NB4 (cell line): ENCODE measurements at regions not wholly inside any gene's neighbourhood (a gene's known extent, or its start where the extent isn't known, plus 50 kb on each side); places are given as distances from the start of the nearest gene placed in this dataset.
A peak's percentile ranks its signal among the peaks of the same experiment; 100 is the strongest.

Experiments used
- CTCF ChIP-seq: IDR thresholded peaks from one replicate; pipeline ENCODE4 v1.5.1; 2012; ENCODE audit warnings: low read depth, low read length
- MAX ChIP-seq: IDR thresholded peaks from 2 replicates; pipeline ENCODE4 v1.6.1; 2011; ENCODE audit warnings: low read depth, low read length
- MYC ChIP-seq: IDR thresholded peaks from 2 replicates; pipeline ENCODE4 v1.6.1; 2011; ENCODE audit warnings: low read depth, low read length
- POLR2A ChIP-seq: IDR thresholded peaks from 2 replicates; pipeline ENCODE4 v1.6.1; 2011; ENCODE audit warnings: mild to moderate bottlenecking; ENCODE audit not compliant: insufficient read length; ENCODE audit errors: extremely low read depth

GRCh38 chrX:34300871-34301270, 168.8 kb upstream of the FAM47A start:
- TF ChIP-seq CTCF (peak; percentile 38), POLR2A (no peak), MAX (no peak), MYC (no peak)
